Epithelial cell of proximal tubule (primary cell): ENCODE measurements at regions not wholly inside any gene's neighbourhood (a gene's known extent, or its start where the extent isn't known, plus 50 kb on each side); places are given as distances from the start of the nearest gene placed in this dataset.
A peak's percentile ranks its signal among the peaks of the same experiment; 100 is the strongest.

Source experiments
- DNase-seq: peaks from one replicate; pipeline ENCODE4 v3.0.0-alpha.2; 2011; ENCODE audit warnings: low read depth
- H3K4me3 ChIP-seq: 2 replicates; pipeline ENCODE4 v1.5.1; 2011; ENCODE audit warnings: low read depth, mild to moderate bottlenecking, low read length
- TF ChIP-seq, protein P1 (sequence below): conservative IDR thresholded peaks from 2 replicates; pipeline ENCODE4 v1.5.1; 2012; ENCODE audit warnings: low read depth, mild to moderate bottlenecking, low read length

DNA sequence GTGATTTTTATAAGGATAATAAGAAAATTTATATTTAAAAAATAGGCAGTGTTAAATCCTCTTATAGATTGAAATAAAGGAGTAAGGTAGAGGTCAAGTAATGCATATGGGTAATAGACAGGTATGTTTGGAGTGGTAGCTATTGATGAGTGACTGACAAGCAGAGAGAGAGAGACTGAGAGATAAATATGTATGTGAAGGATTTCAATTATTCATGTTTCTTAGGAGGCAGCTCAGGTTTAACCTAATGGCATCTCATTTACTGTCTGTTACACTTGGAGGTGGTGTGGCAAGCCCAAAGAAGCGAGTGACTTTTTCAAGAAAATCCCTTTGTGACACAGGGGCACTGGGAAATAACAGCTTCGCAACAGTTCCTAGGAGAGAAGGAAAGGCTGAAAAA lies 120.2 kb downstream of the KIF2B start:
- TF ChIP-seq, protein P1, sequence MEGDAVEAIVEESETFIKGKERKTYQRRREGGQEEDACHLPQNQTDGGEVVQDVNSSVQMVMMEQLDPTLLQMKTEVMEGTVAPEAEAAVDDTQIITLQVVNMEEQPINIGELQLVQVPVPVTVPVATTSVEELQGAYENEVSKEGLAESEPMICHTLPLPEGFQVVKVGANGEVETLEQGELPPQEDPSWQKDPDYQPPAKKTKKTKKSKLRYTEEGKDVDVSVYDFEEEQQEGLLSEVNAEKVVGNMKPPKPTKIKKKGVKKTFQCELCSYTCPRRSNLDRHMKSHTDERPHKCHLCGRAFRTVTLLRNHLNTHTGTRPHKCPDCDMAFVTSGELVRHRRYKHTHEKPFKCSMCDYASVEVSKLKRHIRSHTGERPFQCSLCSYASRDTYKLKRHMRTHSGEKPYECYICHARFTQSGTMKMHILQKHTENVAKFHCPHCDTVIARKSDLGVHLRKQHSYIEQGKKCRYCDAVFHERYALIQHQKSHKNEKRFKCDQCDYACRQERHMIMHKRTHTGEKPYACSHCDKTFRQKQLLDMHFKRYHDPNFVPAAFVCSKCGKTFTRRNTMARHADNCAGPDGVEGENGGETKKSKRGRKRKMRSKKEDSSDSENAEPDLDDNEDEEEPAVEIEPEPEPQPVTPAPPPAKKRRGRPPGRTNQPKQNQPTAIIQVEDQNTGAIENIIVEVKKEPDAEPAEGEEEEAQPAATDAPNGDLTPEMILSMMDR, result no peak
- DNase-seq, result no peak
- H3K4me3 ChIP-seq, result no peak overlapping the region

DNA sequence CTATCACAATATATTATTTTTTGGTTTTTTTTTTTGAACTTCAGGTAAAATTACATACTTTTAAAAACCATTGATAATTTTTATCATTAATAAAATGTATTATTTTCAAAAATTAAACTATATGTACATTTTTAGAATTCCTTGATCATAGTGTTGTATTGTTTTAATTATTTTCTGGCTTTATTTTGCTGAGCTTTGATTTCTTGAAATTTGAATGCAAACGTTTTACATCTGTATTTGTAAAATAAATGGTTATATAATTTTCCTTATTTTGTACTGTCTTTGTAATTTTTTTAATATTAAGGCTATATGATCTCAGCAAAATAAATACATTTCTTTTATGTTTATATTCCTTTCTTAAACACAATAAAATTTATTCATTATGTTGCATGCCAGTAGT lies 125.6 kb downstream of the KIF2B start:
- H3K4me3 ChIP-seq, result no peak overlapping the region
- TF ChIP-seq, protein P1, result no peak
- DNase-seq, result no peak

DNA sequence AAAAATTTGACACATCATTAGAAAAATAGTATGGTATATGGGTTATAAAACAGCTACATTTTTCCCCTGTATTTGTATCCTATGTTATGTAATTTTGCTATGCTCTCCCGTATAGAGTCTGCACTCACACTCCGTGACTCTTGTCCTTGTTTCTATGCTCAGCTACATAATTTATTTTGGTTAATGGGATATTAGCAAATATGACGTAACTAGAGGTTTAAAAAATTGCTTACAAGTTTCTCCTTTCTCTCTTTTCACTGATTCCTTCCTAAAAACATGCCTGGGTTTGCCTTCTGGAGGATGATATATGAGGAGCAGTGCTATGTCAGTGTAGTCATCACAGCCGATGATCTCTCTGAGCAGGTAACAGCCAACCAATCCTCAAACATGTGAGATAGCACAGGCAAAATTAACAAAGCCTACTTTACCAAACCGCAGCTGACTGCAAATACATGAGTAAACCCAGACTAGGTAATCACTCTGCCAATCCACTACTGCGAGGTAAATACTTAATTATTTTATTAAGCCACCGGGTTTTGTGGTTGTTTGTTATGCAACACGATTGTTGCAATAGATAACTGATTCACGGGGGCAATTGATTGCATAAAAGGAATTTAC lies 126.9 kb downstream of the KIF2B start:
- peak; percentile 4 for DNase-seq
- no peak overlapping the region for H3K4me3 ChIP-seq
- TF ChIP-seq, protein P1, result no peak

DNA sequence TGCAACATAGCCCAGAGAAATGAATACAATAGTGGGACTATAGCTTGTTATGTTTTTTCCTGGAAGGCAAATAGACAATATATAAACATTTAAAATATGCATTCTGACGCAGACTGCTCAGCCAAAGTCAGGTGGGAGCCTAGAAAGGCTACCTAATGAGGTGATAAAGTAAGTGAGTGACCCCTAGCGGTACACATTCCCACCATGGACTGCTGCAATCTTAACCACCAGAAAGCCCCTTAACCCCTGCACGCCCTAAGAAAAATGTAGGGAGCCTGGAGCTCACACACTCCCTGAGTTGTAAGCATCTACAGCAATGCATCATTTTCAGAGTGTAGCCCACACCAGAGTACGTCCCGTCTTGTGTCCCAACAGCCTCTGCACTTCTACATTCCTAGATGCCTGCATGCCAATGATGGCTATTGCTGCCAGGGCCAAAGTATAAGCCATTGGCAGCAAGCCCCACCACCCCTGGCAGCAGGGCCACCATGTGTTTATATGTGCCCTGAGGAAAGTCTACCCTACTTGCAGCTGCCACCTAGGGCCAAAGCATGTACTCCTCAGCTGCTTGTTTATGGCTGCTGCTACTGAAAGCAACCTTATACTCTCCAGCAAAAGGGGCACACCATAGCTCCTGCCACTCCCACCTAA lies 127.6 kb downstream of the KIF2B start:
- peak; percentile 13 for DNase-seq
- TF ChIP-seq, protein P1, result peak; percentile 57
- H3K4me3 ChIP-seq, result no peak overlapping the region

DNA sequence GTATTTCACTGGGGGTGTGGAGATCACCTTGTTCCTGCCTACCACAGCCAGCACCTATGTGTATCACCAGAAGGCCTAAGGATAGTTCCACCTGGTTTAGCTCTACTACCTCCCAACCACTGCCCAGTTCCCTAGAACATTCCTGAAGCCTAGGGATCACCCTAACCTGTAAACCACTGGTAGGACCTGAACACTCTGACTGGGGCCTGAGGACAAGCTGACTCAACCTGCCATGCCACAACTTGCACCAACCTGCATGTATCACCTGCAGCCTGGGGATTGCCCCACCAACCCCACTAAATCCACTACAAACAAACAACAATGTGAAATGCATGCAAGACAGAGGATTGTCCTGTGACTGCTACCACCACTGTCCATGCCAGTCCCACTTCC lies 128.1 kb downstream of the KIF2B start:
- TF ChIP-seq, protein P1, result no peak
- no peak for DNase-seq
- H3K4me3 ChIP-seq, result no peak overlapping the region

DNA sequence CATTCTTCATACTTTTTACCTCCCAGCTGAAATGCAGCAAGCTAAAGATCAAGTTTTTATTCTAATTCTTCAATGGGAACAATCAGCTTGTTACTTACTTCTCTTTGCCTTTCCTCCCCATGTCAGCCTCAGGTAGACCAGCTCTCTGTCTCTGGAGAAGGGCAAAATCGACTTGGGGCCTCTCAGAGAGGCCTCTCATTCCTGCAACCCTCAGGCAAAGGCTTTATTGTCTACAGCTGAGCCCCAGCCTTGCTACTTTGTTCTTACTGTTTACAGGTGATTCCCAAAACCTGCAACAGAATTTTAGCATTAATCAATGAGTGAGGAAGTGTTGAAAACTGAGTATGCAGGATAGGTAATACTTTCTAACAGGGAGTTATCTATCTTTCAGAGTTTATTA lies 148.6 kb downstream of the KIF2B start:
- no peak for DNase-seq
- no peak overlapping the region for H3K4me3 ChIP-seq
- TF ChIP-seq, protein P1, result no peak

DNA sequence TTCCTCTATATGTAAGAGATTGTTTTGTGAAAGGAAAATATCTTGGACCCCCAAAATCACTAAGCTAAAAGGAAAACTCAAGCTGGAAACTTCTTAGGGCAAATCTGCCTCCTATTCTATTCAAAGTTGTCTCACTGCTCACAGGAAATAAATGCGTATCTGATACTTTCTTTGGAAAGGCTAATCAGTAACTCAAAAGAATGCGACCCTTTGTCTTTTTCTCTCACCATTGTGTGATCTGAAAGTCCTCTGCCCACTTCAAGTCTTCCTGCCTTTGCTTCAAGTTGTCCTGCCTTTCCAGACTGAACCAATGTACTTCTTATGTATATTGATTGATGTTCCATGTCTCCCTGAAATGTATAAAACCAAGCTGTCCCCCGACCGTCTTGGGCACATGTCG lies 157.3 kb downstream of the KIF2B start:
- peak; percentile 22 for DNase-seq
- TF ChIP-seq, protein P1, result no peak
- no peak overlapping the region for H3K4me3 ChIP-seq
